HG02885 (cell line): ENCODE measurements at regions not wholly inside any gene's neighbourhood (a gene's known extent, or its start where the extent isn't known, plus 50 kb on each side); places are given as distances from the start of the nearest gene placed in this dataset.

Experiments
- ATAC-seq: cut with Tn5 transposase; IDR thresholded peaks from one replicate; pipeline ENCODE4 v1.9.1; 2021; ENCODE audit warnings: mild to moderate bottlenecking; ENCODE audit not compliant: unreplicated experiment, poor library complexity

DNA sequence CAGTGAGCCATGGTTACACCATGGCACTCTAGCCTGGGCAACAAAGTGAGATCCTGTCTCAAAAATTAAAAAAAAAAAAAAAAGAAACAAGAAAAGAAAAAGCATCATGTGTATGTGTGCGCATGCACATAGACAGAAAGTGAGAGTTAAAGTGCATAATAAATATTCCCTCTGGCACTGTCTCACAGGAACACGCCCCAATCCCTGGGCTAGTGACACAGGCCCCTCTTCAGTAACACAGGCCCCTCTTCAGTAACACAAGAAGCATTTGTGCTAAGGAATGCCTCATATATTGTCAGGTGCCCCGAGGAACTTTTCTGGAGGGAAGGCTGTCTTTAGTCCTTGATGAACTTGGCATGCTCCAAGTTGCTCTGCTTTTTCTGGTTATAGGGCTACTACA lies 57.5 kb downstream of the RPL27A start:
- no peak for ATAC-seq

DNA sequence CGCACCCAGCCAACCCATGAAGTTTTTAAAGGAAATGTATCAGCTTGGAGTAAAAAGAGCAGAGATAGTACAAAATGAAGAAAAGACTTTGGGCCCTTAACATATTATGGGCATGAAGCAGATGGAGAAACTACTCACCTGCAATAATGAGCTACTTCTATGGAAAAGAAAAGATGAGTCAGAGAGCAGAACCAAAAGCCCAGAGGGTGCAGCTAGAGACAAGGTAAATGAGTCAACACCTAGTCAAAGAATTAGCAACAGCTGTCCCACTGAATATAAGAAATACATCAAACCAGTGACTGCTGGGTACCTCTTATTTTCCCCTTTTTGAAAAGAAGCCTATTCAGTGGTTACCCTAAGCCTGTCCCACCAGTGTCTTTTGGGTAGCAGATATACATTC lies 61.8 kb downstream of the RPL27A start:
- no peak for ATAC-seq

DNA sequence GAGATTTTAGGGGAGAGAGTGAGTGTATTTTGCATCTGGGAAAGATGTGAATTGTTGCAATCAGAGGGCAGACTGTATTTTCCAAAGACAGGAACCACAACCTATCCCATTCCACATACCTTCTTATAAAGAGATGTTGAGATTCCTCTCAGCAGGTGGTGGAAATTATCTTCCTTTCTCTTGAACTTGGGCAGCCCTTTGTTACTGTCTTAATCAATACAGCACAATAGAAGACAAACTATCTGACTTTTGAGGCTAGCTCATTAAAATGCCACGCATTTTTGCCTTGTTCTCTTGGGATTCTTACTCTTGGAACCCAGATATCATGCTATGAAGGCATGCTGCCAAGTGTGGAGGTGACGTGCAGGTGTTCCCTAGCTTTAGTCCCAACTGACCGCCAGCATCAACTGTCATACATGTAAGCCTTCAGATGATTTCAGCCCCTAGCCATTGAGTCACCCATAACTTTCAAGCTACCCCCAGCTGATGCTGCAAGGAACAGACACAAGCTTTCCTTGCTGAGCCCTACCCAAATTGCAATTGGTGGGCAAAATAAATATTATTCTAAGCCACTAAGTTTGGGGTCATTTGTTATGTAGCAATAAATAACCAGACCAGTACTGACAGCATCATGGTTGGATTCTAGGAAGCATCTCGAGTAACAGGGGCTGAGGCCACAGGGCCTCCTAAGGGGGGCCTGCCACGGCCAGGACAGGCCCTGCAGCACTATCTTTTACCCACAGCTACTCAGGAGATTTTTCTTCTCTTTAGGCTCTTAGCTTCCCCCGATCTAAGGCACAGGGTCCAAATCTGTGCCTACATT lies 63.0 kb downstream of the RPL27A start:
- no peak for ATAC-seq

DNA sequence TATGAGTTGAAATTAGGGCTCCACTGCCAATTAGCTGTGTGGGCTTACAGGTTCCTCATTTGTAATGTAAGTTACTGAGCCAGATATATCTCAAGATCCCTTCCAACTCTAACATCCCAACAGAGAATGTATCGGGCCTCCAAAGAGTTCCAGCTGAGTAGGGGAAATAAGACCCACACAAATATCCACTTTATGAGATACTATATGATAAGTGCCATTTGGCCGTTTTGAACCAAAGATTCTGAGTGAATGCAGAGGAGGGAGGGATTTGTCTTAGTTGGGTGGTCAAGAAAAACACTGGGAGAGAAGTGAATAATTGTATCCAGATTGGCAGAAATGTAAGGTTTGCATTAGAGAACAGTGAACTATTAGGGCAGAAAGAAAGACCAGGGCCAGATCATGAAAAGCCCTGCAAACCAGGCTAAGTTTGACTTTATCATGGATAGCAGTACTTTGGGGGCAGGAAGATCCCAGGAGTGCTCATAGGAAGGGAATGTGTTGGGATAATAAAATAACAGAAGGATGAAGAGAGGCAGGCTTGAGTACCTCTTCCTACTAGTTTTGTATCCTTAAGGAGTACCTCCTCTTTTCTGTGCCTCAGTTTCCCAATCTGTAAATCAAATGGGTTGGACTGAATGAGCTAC lies 63.9 kb downstream of the RPL27A start:
- no peak for ATAC-seq

DNA sequence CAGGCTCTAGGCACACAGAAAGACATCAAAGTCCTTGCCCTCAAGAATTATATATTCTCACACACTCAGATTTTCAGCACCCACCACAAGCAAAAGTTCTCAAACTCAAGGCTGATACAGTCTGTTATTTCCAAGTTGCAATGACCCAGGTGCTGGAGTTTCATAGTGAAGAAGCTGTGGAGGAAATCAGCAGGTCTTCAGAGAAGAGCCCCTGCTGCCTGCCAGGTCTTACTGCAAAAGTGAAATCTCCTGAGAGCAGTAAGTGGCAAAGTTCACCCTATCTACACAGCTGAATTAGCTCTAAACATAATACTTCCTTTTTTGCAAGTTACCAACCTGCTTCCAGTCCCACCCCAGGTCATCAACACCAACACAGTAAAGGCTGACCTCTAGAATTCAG lies 64.6 kb downstream of the RPL27A start:
- ATAC-seq, result no peak

DNA sequence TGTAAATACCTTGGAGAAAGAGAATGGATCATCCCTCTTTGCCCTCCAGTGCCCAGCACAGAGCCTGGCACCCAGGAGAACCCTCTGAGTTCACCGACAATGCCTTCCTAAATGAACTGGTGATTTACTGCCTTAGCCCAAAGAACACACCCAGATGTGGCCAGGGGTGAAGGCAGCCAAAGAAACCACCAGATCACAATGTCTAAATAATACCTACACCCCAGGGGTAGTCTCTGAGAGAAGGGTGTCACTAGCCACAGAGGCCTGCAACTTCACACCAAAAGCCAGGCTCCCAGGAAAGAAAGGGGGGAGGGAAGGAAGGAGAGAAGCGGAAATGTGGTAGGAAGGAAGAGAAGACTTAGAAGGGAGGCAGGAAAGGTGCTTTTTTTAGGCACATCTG lies 65.7 kb downstream of the RPL27A start:
- ATAC-seq, result no peak

DNA sequence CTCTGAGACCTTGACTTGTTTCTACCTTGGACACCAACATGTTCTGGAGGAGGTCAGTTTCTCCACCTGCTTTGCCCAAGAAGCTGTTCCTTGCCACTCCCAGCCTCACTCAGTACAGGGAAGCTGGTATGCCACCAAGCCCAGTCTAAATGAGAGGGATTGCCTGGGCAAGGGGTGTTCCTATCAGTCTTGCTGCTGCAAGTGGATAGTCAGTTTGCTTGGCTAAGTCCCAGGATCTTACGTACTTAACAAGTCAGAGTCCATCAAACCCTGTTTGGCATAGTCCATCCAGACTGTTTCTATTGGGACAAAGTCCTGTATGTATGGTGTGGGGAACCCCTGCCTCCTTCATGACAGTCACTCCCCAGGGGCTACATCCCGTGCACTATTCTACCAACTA lies 66.6 kb downstream of the RPL27A start:
- ATAC-seq, result no peak

DNA sequence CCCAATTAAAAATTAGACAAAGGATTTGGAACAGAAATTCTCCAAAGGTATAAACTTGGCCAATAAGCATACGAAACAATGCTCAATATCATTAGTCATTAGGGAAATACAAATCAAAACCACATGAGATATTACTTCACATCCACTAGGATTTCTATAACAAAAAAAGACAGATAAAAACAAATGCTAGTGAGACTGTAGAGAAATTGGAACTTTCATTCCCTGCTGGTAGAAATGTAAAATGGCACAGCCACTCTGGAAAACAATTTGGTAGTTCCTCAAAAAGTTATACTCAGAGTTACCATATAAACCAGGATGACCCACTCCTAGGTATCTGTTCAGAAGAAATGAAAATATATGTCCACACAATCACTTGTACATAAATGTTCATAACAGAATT lies 71.6 kb downstream of the RPL27A start:
- no peak for ATAC-seq

DNA sequence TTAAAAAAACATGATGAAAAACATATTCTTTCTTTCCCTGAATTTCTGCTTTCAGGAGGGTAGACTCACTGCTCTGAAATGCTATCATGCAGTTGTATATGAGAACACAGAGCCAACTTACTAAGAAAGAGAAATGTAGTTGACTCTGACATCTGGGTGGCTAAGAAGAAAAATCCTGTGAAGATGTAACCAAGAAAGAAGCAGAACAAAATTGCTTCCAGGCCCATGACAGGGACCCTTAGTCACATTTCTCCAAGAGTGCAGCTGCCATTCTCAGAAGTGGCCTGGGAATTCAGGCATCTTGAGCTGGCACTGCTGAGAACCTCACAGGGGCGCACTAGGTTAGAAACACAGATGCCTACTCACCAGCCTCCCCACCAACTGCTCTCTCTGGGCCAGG lies 73.6 kb downstream of the RPL27A start:
- no peak for ATAC-seq

DNA sequence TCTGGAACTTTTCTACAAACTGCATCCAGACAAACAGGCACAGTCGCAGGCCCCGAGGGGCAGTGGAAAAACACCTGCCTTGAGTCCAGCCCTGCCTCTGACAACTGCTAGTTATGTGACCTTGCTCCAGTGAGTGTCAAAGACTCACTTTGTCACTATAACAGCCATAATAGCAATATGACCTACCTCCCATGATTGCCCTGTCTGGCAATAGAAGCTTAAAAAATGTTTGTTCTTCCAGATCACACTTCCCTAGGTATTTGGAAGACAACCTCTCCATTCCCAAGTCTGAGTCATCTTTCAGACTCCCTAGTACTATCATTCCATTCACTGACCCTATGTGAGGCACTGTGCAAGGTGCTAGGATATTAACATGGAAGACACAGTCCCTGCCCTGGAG lies 74.5 kb downstream of the RPL27A start:
- ATAC-seq, result no peak

DNA sequence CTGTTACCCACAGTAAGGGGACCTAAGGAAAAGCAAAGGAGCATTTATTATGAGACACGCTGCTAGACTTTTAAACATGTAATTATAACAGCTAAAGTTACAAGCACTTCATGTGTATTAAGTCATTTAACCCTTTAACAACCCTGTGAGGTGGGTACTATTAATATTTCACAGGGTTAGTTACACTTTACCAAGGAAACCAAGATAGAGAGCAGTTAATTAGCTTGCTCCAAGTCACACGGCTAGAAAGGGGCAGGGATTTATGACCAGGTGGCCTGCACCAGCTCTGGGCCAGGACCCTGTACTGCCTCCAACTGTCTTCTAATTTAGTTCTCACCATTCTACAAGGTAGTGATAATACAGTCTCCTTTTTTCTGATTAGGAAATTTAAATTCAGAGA lies 74.9 kb downstream of the RPL27A start:
- no peak for ATAC-seq

DNA sequence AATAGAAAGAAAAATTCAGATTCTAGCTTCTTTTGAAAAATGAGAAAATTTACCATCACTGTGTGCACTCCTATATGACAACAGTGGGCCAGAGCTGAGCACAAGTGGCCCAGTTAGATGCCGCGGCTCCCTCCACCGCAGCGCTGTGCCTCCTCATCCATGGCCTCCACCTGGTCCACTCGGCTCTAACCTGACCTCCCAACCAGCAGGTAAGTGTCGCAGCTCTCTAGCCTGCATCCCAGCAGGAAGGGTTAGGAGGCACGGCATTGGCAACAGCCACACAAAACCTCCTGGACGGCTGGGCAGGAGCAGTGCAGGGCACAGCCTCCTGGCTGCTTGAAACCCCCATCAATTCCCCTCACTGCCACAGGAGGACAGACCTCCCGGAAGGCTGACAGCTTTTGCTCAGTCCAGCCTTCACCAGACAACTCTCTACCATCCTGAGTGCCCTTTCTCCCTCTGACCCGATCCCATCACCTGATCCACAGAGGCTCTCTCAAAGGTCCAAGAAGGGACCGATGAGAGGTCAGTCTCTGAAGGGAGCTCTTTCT lies 76.1 kb downstream of the RPL27A start:
- ATAC-seq, result no peak

DNA sequence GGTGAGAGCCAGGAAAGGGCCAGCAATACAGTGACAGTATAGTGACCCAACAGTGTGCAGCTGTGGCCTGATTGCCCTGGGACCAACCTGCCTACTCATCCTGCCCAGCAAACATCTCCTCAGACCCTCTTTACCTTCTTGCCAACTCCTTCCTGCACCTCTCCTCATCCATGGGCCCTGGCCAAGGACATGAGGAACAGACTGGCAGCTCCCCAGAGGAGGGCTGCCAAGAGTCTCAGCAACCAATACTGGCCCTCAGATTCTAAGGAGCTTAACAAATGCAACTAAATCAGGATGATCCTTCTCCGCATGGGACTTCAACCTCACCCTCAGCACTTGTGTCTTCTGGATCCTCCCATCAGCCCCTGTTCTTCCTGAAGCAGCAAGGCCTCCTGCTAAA lies 77.0 kb downstream of the RPL27A start:
- no peak for ATAC-seq

DNA sequence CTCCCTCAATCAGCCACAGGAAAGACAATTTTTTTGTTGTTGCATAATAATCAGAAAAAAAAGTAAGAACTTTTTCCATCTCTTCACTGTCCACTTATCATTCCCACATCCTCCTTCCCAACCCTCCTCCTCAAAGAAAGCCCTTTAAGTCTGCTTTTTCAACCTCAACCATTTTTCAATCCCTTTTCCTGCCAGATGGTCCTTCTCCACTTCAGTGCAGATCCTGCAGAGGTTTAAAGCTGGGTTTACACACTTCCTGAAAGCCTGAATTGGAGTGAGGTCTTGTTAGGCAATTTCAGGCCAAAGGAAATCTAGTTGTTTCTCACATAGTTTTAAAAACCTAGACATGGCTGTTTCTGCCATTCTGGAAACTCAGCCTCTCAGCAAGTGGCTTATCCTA lies 78.3 kb downstream of the RPL27A start:
- no peak for ATAC-seq

DNA sequence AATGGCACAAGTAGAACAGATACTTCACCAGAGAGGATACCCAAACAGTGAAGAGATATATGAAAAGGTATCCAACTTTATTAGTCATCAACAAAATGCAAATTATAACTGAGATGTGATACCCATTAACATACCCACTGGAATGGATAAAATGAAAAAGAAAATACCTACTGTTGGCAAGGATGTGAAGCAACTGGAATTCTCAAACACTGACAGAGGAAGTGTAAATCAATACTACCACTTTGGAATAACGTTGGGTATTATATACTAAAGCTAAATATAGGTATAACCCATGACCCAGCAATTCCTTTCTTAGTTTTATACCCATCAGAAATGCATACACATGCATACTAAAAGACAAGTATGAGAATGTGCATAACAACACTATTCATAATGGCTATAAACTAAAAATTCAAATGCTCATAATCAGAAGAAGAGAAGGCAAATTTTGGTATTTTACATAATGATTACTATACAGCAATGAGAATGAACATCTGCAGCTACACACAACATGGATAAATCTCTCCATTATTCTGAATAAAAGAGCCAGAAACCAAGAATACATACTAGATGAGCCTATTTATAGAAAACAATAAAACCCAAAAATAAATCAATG lies 80.6 kb downstream of the RPL27A start:
- ATAC-seq, result no peak

DNA sequence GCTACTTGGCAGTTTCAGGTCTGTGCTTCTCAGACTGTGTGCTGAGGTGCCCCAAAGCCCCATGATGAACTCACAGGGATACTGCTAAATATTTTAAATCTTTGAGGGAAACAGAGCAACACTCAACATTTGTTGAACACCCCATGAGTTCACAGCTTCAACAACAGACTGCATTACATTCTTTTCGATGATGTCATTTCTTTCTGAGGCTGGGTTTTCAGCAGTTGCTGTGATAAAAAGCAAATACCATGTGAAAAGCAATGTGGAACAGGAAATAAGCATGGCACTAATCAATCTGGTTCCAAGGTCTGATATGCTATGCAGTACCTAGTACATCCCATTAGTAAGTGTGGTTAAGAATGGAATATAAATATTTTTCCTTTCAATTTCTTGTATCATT lies 82.7 kb downstream of the RPL27A start:
- ATAC-seq, result no peak

DNA sequence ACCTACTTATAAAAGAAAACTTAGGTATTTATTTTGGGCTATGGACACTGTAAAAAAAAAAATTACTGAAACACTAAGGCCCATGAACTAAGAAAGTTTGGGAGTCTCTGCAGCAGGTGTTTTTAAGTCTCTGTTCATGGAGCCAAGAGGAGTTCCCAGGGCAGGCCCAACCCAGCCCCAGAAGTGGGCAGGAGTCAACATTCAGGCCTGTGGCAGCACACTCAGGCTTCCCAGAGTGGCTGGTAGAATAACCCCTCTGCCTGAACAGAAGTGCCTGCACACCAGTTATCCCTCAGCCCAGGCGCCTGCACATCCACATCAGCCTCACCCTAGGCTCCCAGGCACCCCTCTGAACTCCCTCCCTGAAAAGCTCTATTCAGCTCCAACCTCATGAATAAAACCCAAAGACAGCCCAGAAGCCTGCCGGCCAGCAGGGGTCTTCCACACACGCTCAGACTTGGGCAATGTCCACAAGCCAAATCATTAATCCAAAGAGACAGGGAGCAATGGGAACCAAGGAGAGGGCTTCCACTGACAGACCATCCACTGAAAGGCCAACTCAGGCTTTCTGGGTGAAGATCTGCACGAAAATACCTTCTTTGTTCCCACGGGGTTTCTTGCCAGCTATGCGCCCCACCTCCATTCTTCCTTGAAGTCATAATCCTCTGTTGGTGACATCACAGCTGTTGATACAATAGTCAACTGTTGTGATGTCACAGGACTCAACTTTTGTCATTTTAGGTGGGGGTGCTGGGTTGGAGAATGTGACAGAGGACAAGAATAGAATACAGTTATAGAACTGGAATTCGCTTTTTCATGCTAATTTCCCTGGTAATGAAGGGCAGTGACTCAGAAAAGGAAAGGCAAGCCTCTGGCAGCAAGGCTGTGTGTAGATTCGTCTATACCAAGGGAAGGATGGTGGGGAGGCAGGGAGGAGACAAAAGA lies 83.7 kb downstream of the RPL27A start:
- no peak for ATAC-seq

DNA sequence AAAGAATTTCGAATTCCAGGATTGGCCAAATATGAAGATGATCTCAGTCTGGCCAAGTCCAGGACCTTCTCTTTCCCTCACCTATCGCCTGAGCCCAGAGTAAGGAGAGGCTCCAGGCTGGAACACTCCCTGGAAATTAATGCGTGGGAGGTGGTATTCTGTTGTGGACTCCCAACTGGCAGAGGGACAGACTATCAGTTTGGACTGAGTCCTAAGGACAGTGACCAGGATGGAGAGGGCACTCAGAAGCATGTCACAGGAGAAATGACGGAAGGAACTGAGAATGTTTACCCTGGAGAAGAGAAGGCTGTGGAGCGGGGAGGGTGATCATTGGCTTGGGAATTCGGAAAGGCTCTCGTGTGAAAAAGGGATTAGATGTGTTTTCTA lies 84.4 kb downstream of the RPL27A start:
- no peak for ATAC-seq

DNA sequence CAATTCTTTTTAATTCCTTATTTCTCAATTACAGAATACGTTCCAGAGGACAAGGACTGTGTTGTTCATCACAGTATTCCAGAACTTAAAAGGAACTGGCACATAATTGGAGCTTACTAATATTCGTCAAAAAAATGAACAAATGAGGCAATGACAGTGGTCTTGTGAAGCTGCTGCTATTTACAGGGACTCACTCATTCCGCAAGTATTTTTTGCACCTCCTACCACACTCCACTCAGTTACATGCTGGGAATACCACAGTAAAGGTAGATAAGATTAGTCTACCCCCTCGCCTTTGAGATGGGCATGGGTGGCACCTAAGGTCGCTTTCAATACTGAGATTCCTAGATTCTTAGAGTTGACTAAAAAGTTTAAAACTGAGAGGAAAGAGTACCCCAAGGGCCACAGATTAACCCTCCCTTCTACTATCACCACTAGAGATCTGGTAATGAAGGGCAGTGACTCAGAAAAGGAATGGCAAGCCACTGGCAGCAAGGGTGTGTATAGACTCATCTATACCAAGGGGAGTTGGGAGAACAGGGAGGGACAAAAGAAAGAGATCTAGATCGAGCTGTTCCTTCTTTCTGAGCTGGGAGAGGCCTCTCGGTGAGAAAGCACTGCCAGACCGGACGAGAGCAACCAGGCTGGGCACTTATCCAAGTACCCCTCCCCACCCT lies 85.0 kb downstream of the RPL27A start:
- no peak for ATAC-seq
